Epithelial cell of proximal tubule (primary cell): ENCODE measurements at regions not wholly inside any gene's neighbourhood (a gene's known extent, or its start where the extent isn't known, plus 50 kb on each side); places are given as distances from the start of the nearest gene placed in this dataset.
"Not testable (repeated sequence)": the region's sequence is repeated elsewhere in the genome, so short reads cannot be mapped to it uniquely, and the experiment has no call there.

ENCODE experiments used
- DNase-seq: peaks from one replicate; pipeline ENCODE4 v3.0.0-alpha.2; 2011; ENCODE audit warnings: low read depth
- H3K4me3 ChIP-seq: 2 replicates; pipeline ENCODE4 v1.5.1; 2011; ENCODE audit warnings: low read depth, mild to moderate bottlenecking, low read length
- TF ChIP-seq, protein P1 (sequence below): conservative IDR thresholded peaks from 2 replicates; pipeline ENCODE4 v1.5.1; 2012; ENCODE audit warnings: low read depth, mild to moderate bottlenecking, low read length

GRCh38 chr2:39494784-39495251 lies 57.7 kb upstream of the MAP4K3 start:
- TF ChIP-seq, protein P1, sequence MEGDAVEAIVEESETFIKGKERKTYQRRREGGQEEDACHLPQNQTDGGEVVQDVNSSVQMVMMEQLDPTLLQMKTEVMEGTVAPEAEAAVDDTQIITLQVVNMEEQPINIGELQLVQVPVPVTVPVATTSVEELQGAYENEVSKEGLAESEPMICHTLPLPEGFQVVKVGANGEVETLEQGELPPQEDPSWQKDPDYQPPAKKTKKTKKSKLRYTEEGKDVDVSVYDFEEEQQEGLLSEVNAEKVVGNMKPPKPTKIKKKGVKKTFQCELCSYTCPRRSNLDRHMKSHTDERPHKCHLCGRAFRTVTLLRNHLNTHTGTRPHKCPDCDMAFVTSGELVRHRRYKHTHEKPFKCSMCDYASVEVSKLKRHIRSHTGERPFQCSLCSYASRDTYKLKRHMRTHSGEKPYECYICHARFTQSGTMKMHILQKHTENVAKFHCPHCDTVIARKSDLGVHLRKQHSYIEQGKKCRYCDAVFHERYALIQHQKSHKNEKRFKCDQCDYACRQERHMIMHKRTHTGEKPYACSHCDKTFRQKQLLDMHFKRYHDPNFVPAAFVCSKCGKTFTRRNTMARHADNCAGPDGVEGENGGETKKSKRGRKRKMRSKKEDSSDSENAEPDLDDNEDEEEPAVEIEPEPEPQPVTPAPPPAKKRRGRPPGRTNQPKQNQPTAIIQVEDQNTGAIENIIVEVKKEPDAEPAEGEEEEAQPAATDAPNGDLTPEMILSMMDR = no peak
- peak; percentile 92 for DNase-seq
- no peak overlapping the region for H3K4me3 ChIP-seq

DNA sequence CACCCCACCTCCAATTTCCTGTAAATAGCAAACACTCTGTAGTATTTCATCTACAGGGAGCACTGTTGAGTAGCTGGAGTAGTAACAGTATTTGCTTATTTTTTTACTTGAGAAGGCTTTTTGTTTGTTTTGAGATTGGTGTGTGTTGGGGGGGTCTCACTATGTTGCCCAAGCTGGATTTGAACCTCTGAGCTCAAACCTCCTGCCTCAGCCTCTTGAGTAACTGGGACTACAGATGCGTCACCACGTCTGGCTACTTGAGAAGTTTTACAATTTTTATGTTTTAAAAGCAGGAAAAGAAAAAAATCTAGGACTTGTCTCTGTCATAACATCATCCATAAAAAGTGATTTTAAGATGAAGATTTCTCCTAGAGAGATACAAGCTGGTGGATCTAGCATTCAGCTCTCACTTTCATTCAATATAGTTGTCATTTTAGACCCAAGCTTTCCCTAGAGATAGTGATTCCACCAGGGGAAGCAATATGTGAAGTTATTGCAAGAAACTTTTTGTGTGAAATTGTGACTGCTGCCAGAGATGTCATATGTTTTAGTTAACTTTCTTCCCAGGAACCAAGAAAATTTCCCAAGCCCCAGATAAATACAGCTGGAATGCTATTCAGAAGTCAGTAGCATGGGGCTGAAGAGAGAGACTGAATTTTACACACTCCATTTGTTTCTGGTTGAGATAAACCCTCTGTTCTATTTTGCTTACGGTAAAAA lies 60.2 kb upstream of the MAP4K3 start:
- no peak overlapping the region for H3K4me3 ChIP-seq
- DNase-seq = no peak
- TF ChIP-seq, protein P1 = no peak

- not testable (repeated sequence) for H3K4me3 ChIP-seq, DNase-seq
Observed at GRCh38 chr2:39498176-39498575, 61.1 kb upstream of the MAP4K3 start.

DNA sequence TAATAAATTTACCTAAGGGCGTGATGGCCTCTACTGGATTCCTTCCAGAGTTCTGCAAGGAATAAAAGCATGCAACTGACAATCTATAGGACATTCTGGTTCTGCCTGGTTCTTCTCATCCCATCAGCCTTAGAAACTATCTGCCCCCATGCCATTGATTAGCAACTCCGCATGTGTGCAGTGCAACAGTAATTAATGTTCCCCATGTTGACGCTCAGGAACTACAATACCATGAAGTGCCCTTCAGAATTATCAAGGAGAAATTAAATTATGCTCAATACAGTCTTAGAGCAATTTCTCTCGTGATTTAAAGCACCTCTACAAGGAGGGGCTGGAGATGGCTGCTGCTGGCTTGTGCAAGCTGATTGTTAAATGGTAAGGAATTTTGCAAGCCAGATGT lies 61.7 kb upstream of the MAP4K3 start:
- DNase-seq = no peak
- TF ChIP-seq, protein P1 = no peak
- no peak overlapping the region for H3K4me3 ChIP-seq

DNA sequence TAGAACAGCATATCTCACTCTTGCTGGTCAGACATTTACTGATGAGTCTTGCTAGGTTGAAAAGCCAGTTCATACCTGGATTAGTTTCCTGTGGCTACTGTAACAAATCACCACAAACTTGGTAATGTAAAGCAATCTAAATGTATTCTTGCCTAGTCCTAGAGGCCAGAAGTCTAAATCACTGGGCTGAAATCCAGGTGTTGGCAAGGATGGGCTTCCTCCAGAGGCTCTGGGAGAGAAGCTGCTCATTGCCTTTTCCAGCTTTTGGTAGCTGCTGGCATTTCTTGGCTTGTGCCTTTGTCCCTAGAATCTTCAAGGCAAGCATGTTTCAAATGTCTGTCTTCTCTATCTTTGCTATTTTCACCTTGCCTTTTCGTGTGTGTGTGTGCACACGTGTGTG lies 62.3 kb upstream of the MAP4K3 start:
- DNase-seq = no peak
- no peak overlapping the region for H3K4me3 ChIP-seq
- TF ChIP-seq, protein P1 = no peak

DNA sequence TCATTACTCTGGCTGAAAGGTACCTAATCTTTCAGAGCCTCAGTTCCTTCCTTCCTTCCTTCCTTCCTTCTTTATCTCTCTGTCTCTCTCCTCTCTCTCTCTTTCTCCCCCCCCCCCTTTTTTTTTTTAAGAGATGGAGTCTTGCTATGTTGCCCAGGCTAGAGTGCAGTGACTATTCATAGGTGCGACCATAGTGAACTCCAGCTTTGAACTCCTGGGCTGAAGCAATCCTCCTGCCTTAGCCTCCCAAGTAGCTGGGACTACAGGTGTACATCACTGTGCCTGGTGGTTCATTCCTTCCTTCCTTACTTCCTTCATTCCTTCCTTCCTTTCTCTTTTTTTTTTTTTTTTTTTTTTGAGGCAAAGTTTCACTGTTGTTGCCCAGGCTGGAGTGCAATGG lies 64.3 kb upstream of the MAP4K3 start:
- TF ChIP-seq, protein P1 = no peak
- DNase-seq = no peak
- H3K4me3 ChIP-seq = no peak overlapping the region

- DNase-seq = no peak
- H3K4me3 ChIP-seq = no peak overlapping the region
- TF ChIP-seq, protein P1 = no peak
Observed at GRCh38 chr2:39503277-39503676, 66.2 kb upstream of the MAP4K3 start.
